ENCODE measurements at regions not wholly inside any gene's neighbourhood (a gene's known extent, or its start where the extent isn't known, plus 50 kb on each side); places are given as distances from the start of the nearest gene placed in this dataset.

DNA sequence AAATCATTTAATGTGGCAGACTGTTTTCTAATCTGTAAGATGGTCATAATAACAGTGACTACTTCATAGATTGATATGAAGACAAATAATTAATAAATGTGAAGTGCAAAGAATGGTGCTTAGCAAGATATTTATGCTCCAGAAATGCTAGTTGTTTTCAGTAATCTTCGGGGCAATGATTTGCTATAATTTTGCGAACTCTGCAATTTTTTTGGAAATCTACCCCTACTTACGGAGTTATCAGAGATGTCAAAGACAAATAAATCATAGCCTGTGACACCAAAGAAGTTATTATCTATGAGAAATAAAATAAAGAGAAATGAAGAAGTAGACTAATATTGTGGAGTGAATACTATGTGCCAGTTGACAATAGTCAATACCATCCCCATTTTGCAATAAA, 634.1 kb upstream of the LRRC4C start:
- TF ChIP-seq, protein P1, sequence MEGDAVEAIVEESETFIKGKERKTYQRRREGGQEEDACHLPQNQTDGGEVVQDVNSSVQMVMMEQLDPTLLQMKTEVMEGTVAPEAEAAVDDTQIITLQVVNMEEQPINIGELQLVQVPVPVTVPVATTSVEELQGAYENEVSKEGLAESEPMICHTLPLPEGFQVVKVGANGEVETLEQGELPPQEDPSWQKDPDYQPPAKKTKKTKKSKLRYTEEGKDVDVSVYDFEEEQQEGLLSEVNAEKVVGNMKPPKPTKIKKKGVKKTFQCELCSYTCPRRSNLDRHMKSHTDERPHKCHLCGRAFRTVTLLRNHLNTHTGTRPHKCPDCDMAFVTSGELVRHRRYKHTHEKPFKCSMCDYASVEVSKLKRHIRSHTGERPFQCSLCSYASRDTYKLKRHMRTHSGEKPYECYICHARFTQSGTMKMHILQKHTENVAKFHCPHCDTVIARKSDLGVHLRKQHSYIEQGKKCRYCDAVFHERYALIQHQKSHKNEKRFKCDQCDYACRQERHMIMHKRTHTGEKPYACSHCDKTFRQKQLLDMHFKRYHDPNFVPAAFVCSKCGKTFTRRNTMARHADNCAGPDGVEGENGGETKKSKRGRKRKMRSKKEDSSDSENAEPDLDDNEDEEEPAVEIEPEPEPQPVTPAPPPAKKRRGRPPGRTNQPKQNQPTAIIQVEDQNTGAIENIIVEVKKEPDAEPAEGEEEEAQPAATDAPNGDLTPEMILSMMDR (IDR thresholded peaks at IDR 0.05; ENCODE audit: low read length) = no peak
- no peak for TF ChIP-seq EZH2 (optimal IDR thresholded peaks at IDR 0.05; ENCODE audit: low read depth, low read length)

Measured in MM.1S (cell line).